ENCODE measurements at regions not wholly inside any gene's neighbourhood (a gene's known extent, or its start where the extent isn't known, plus 50 kb on each side); places are given as distances from the start of the nearest gene placed in this dataset.

GRCh38 chr5:165508861-165509260 lies 2003.4 kb downstream of the MAT2B start:
- DNase-seq (ENCODE audit: low read depth), result no peak
- no peak for TF ChIP-seq CTCF (IDR thresholded peaks at IDR 0.05; ENCODE audit: control insufficient read depth, extremely low read depth, insufficient read depth)
- H3K4me3 ChIP-seq (ENCODE audit: low read depth, low read length), result no peak overlapping the region

- no peak for DNase-seq (ENCODE audit: low read depth)
- H3K4me3 ChIP-seq (ENCODE audit: low read depth, low read length), result no peak overlapping the region
- TF ChIP-seq CTCF (IDR thresholded peaks at IDR 0.05; ENCODE audit: control insufficient read depth, extremely low read depth, insufficient read depth), result no peak
Observed at GRCh38 chr5:165521816-165522610, 2016.6 kb downstream of the MAT2B start.

DNA sequence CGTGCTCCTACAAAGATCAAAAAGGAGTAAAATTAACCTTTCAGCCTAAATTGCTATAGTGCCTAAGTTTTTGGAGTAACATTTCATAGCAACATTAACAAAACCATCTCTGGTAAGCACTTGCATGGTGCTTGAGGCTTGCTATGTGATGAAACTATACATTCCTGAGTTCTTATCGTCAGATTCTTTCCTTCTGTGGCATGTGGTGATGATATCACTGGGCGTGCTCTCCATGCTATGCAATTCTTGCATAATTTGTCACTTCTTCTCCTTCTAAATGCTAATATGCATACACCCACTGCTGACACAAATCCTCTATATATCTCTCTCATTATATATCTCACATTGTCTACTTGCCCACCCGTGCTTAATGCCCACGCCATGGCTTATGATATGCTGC lies 2019.9 kb downstream of the MAT2B start:
- DNase-seq (ENCODE audit: low read depth), result no peak

GRCh38 chr5:165526357-165526756 lies 2020.9 kb downstream of the MAT2B start:
- no peak for TF ChIP-seq CTCF (IDR thresholded peaks at IDR 0.05; ENCODE audit: control insufficient read depth, extremely low read depth, insufficient read depth)
- no peak for DNase-seq (ENCODE audit: low read depth)
- no peak overlapping the region for H3K4me3 ChIP-seq (ENCODE audit: low read depth, low read length)

More for the DNA sequence above, 2019.9 kb downstream of the MAT2B start:
- H3K4me3 ChIP-seq (ENCODE audit: low read depth, low read length), result no peak overlapping the region
- TF ChIP-seq CTCF (IDR thresholded peaks at IDR 0.05; ENCODE audit: control insufficient read depth, extremely low read depth, insufficient read depth), result no peak

DNA sequence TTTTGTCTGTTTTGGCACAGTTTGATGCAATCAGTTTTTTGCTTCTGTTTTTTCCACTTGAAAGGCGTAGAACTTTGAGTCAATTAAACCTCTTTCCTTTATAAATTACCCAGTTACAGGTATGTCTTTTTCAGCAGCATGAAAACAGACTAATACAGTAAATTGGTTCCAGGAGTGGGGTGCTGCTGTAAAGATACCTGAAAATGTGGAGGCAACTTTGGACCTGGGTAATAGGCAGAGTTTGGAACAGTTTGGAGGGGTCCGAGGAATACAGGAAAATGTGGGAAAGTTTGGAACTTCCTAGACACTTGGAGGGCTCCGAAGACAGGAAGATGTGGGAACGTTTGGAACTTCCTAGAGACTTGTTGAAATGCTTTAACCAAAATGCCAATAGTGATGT lies 2022.2 kb downstream of the MAT2B start:
- no peak for TF ChIP-seq CTCF (IDR thresholded peaks at IDR 0.05; ENCODE audit: control insufficient read depth, extremely low read depth, insufficient read depth)
- no peak for DNase-seq (ENCODE audit: low read depth)
- H3K4me3 ChIP-seq (ENCODE audit: low read depth, low read length), result no peak overlapping the region

DNA sequence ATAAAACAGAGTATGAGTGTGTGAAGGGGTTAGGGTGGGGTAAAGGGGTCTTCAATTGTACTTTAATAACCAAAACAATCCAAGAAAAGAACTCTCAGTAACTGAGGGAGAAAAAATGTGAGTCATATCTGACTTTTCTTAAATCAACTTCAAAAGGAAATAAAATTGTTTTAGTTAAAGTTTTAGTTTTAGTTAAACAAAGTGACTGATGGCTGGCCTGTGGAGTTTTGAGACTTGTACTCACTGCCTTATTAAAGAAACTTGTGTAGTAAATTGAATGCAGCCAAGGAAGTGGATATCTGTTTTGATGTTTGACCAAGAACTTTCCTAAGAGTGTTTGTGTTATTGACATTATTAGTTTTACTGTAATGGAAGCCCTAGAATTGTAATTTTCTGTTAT lies 2032.6 kb downstream of the MAT2B start:
- no peak for DNase-seq (ENCODE audit: low read depth)
- TF ChIP-seq CTCF (IDR thresholded peaks at IDR 0.05; ENCODE audit: control insufficient read depth, extremely low read depth, insufficient read depth), result no peak
- no peak overlapping the region for H3K4me3 ChIP-seq (ENCODE audit: low read depth, low read length)

GRCh38 chr5:165559645-165560044 lies 2054.2 kb downstream of the MAT2B start:
- TF ChIP-seq CTCF (IDR thresholded peaks at IDR 0.05; ENCODE audit: control insufficient read depth, extremely low read depth, insufficient read depth), result no peak
- H3K4me3 ChIP-seq (ENCODE audit: low read depth, low read length), result no peak overlapping the region
- no peak for DNase-seq (ENCODE audit: low read depth)

Data from LNCaP clone FGC (cell line).